Astrocyte (in vitro differentiated cells and primary cell): ENCODE measurements at regions not wholly inside any gene's neighbourhood (a gene's known extent, or its start where the extent isn't known, plus 50 kb on each side); places are given as distances from the start of the nearest gene placed in this dataset.

Experiments used
- CTCF ChIP-seq: IDR thresholded peaks from 2 replicates; pipeline ENCODE4 v1.5.1; 2011; ENCODE audit warnings: low read depth, mild to moderate bottlenecking, inconsistent platforms, low read length, moderate library complexity; ENCODE audit not compliant: insufficient read depth
- EZH2 ChIP-seq: IDR thresholded peaks from 2 replicates; pipeline ENCODE4 v1.6.1; 2012; ENCODE audit warnings: mild to moderate bottlenecking, low read length, inconsistent platforms; ENCODE audit not compliant: insufficient read depth

- no peak for TF ChIP-seq CTCF
- no peak for TF ChIP-seq EZH2
These were observed 86.8 kb upstream of the SEMA6A start for GRCh38 chr5:116661419-116661818.
